OCI-LY3 (cell line): ENCODE measurements at regions not wholly inside any gene's neighbourhood (a gene's known extent, or its start where the extent isn't known, plus 50 kb on each side); places are given as distances from the start of the nearest gene placed in this dataset.

Experiments
- H2AFZ ChIP-seq: fragments of 200-600, 300-600 bp; shearing (Covaris generic); 2 replicates; pipeline ENCODE4 v1.6.0; 2014; ENCODE audit warnings: antibody characterized with exemption, low read depth, low read length
- H3K27ac ChIP-seq: fragments of 200-600, 300-600 bp; sonication (generic); 2 replicates; pipeline ENCODE4 v1.5.1; 2014; ENCODE audit warnings: mild to moderate bottlenecking, low read length, moderate library complexity, mixed read lengths
- H3K27me3 ChIP-seq: fragments of 200-600, 300-600 bp; sonication (generic); 2 replicates; pipeline ENCODE4 v1.6.1; 2014; ENCODE audit warnings: low read depth, low read length, mixed read lengths
- H3K36me3 ChIP-seq: fragments of 200-600, 300-600 bp; sonication (generic); replicated peaks from 2 replicates; pipeline ENCODE3; 2014; ENCODE audit warnings: low read depth, low read length, mixed read lengths
- H3K4me1 ChIP-seq: fragments of 300-600, 200-600 bp; sonication (generic); 2 replicates; pipeline ENCODE4 v1.6.1; 2014; ENCODE audit warnings: low read length, mixed read lengths
- H3K4me2 ChIP-seq: fragments of 200-600, 300-600 bp; sonication (generic); 2 replicates; pipeline ENCODE4 v1.6.1; 2014; ENCODE audit warnings: low read length, mixed read lengths
- H3K4me3 ChIP-seq: fragments of 300-600, 200-600 bp; sonication (generic); 2 replicates; pipeline ENCODE4 v1.5.1; 2014; ENCODE audit warnings: antibody characterized with exemption, mild to moderate bottlenecking, low read length, moderate library complexity
- H3K79me2 ChIP-seq: fragments of 300-600, 200-600 bp; shearing (Covaris generic); 2 replicates; pipeline ENCODE4 v1.6.1; 2014; ENCODE audit warnings: mild to moderate bottlenecking, low read length, mixed read lengths
- H3K9ac ChIP-seq: fragments of 300-600, 200-600 bp; shearing (Covaris generic); 2 replicates; pipeline ENCODE4 v1.6.0; 2014; ENCODE audit warnings: mild to moderate bottlenecking, low read length, moderate library complexity
- H3K9me3 ChIP-seq: fragments of 200-600, 300-600 bp; shearing (Covaris generic); 2 replicates; pipeline ENCODE4 v1.6.1; 2014; ENCODE audit warnings: low read length, mixed read lengths; ENCODE audit not compliant: insufficient read depth
- H4K20me1 ChIP-seq: fragments of 200-600, 300-600 bp; sonication (generic); 2 replicates; pipeline ENCODE4 v1.6.1; 2016; ENCODE audit warnings: low read length, mixed read lengths; ENCODE audit not compliant: insufficient read depth
- CTCF ChIP-seq: fragments of 200-600, 300-600 bp; sonication (generic); IDR thresholded peaks from 2 replicates; pipeline ENCODE4 v1.5.1; 2014; ENCODE audit warnings: antibody characterized with exemption, low read length, low read depth
- EZH2phosphoT487 ChIP-seq: fragments of 200-600 bp; shearing (Covaris generic); IDR thresholded peaks from 2 replicates; pipeline ENCODE4 v1.6.1; 2018; ENCODE audit warnings: antibody characterized with exemption, mixed run types, low read depth

- Histone ChIP-seq H3K27me3 (no peaks in the 10 kb centered on the region), H3K4me3 (no peak overlapping the region), H3K9me3 (no peaks in the 10 kb centered on the region), H3K27ac (no peak overlapping the region), H3K79me2 (no peaks in the 10 kb centered on the region), H3K4me1 (no peaks in the 10 kb centered on the region), H3K9ac (no peak overlapping the region), H4K20me1 (no peaks in the 10 kb centered on the region), H2AFZ (no peak overlapping the region), H3K36me3 (no peaks in the 10 kb centered on the region), H3K4me2 (no peak overlapping the region)
- TF ChIP-seq EZH2phosphoT487 (no peak), CTCF (no peak)
Observed at GRCh38 chrX:51408462-51408861, 75.8 kb downstream of the NUDT10 start.

- no peaks in the 10 kb centered on the region for H3K27me3 ChIP-seq
- no peak overlapping the region for H3K4me2 ChIP-seq
- no peaks in the 10 kb centered on the region for H3K9me3 ChIP-seq
- no peak overlapping the region for H3K4me3 ChIP-seq
- H3K79me2 ChIP-seq = no peaks in the 10 kb centered on the region
- no peaks in the 10 kb centered on the region for H3K4me1 ChIP-seq
- H3K9ac ChIP-seq = no peak overlapping the region
- no peak overlapping the region for H3K27ac ChIP-seq
- H3K36me3 ChIP-seq = no peaks in the 10 kb centered on the region
- no peaks in the 10 kb centered on the region for H4K20me1 ChIP-seq
- H2AFZ ChIP-seq = no peak overlapping the region
- no peak for TF ChIP-seq CTCF
- TF ChIP-seq EZH2phosphoT487 = no peak
Observed at GRCh38 chrX:51407520-51408409, 75.1 kb downstream of the NUDT10 start.

- Histone ChIP-seq H3K27ac (no peak overlapping the region), H2AFZ (no peak overlapping the region), H3K27me3 (no peaks in the 10 kb centered on the region), H3K36me3 (no peaks in the 10 kb centered on the region), H3K9ac (no peak overlapping the region), H3K79me2 (no peaks in the 10 kb centered on the region), H3K4me1 (no peaks in the 10 kb centered on the region), H3K4me3 (no peak overlapping the region), H3K4me2 (no peak overlapping the region), H4K20me1 (no peaks in the 10 kb centered on the region), H3K9me3 (no peaks in the 10 kb centered on the region)
- TF ChIP-seq CTCF (no peak), EZH2phosphoT487 (no peak)
Observed at GRCh38 chrX:51406688-51407519, 74.3 kb downstream of the NUDT10 start.

GRCh38 chrX:51404445-51404844, 71.8 kb downstream of the NUDT10 start:
- Histone ChIP-seq H3K4me3 (no peak overlapping the region), H2AFZ (no peak overlapping the region), H3K9ac (no peak overlapping the region), H3K79me2 (no peaks in the 10 kb centered on the region), H3K4me1 (no peaks in the 10 kb centered on the region), H4K20me1 (no peaks in the 10 kb centered on the region), H3K9me3 (no peaks in the 10 kb centered on the region), H3K27me3 (no peaks in the 10 kb centered on the region), H3K27ac (no peak overlapping the region), H3K4me2 (no peak overlapping the region), H3K36me3 (no peaks in the 10 kb centered on the region)
- TF ChIP-seq CTCF (no peak), EZH2phosphoT487 (no peak)
